ENCODE measurements at regions not wholly inside any gene's neighbourhood (a gene's known extent, or its start where the extent isn't known, plus 50 kb on each side); places are given as distances from the start of the nearest gene placed in this dataset.
"Not testable (repeated sequence)": the region's sequence is repeated elsewhere in the genome, so short reads cannot be mapped to it uniquely, and the experiment has no call there.

DNA sequence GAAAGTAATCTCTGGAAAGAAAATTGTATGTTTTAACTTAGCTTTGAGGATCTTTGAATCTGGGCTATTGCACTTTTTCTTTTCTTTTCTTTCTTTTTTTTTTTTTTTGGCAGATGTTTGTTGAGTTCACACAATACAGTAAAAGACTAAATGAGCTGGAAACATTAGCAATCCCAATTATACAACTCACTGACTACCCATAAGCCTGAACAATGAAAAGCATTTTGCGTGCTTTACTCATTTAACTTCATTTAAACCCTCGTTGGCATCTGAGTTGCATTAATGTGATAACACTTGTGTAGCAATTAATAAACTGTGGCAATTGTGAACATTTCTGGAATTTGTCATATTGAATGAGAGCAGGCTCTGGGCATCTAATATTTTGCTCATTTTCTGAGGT, 269.4 kb upstream of the RBMS3 start:
- H3K27me3 Mint-ChIP-seq, result no peaks in the 10 kb centered on the region
- peaks cover 6% of the 10 kb centered on the region for H3K9me3 Mint-ChIP-seq
- DNase-seq (ENCODE audit: low spot score in 2 of 2), result no peak
- H3K36me3 Mint-ChIP-seq (ENCODE audit: insufficient read depth), result no peaks in the 10 kb centered on the region
- H3K4me1 Mint-ChIP-seq, result no peaks in the 10 kb centered on the region
- H3K27ac Mint-ChIP-seq (ENCODE audit: low read depth), result no peak overlapping the region
- H3K4me3 Mint-ChIP-seq, result no peak overlapping the region
- ATAC-seq (replicated peaks; ENCODE audit: extremely low read depth, poor library complexity, severe bottlenecking), result no peak

DNA sequence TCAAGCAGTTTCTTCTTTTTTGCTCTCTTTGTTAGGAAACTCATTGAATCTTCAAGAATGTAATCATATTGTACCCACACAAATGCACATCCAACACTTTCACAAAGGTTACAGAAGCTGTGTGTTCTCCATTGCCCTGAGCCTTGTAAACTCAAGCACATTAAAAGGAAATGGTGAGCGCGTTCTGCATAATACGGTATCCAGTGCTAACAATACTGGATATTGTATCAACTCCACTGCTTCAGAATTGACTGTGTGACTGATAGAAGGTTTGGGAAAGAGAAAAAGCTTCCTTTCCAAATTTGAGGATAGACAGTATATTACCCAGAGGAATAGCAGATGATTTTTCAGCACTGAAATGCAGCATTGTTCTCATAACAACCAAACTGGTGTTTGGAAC, 268.9 kb upstream of the RBMS3 start:
- Mint-ChIP-seq H3K27ac (ENCODE audit: low read depth) (no peak overlapping the region), H3K4me3 (no peak overlapping the region)
- DNase-seq (ENCODE audit: low spot score in 2 of 2), result no peak

DNA sequence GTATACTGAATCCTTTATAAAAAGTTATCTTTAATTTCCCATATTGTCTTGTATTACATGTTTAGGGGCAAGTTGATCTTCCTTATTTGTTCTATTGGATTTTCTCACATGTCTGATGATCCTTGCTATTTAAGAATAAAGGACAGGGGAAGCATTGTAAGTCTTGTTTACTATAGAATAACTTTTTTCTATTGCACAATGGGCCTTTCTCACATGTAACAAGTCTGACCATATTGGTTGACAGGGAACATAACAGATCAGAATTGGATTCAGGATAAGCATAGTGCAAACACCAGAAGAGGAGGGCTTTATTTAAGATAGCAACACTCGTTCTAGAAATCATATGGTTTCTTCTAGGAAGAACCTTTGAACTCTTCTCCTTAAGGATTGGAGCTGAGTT, 257.9 kb upstream of the RBMS3 start:
- DNase-seq (ENCODE audit: low spot score in 2 of 2) (no peak), ATAC-seq (replicated peaks; ENCODE audit: extremely low read depth, poor library complexity, severe bottlenecking) (no peak)
- no peak overlapping the region for H3K4me3 Mint-ChIP-seq
- H3K9me3 Mint-ChIP-seq, result peaks cover 8% of the 10 kb centered on the region
- H3K27ac Mint-ChIP-seq (ENCODE audit: low read depth), result no peak overlapping the region
- no peaks in the 10 kb centered on the region for H3K4me1 Mint-ChIP-seq
- H3K27me3 Mint-ChIP-seq, result no peaks in the 10 kb centered on the region
- H3K36me3 Mint-ChIP-seq (ENCODE audit: insufficient read depth), result no peaks in the 10 kb centered on the region

More for the DNA sequence above, 268.9 kb upstream of the RBMS3 start:
- no peaks in the 10 kb centered on the region for H3K27me3 Mint-ChIP-seq
- peaks cover 6% of the 10 kb centered on the region for H3K9me3 Mint-ChIP-seq
- no peaks in the 10 kb centered on the region for H3K4me1 Mint-ChIP-seq
- ATAC-seq (replicated peaks; ENCODE audit: extremely low read depth, poor library complexity, severe bottlenecking), result no peak
- H3K36me3 Mint-ChIP-seq (ENCODE audit: insufficient read depth), result no peaks in the 10 kb centered on the region

- H3K27me3 Mint-ChIP-seq, result no peaks in the 10 kb centered on the region
- no peaks in the 10 kb centered on the region for H3K36me3 Mint-ChIP-seq (ENCODE audit: insufficient read depth)
- no peak for DNase-seq (ENCODE audit: low spot score in 2 of 2)
- no peak overlapping the region for H3K27ac Mint-ChIP-seq (ENCODE audit: low read depth)
- no peak for ATAC-seq (replicated peaks; ENCODE audit: extremely low read depth, poor library complexity, severe bottlenecking)
- H3K4me3 Mint-ChIP-seq, result no peak overlapping the region
- no peaks in the 10 kb centered on the region for H3K4me1 Mint-ChIP-seq
- peaks cover 8% of the 10 kb centered on the region for H3K9me3 Mint-ChIP-seq
These were observed 254.6 kb upstream of the RBMS3 start for GRCh38 chr3:29026286-29026685.

GRCh38 chr3:29026959-29027358, 253.9 kb upstream of the RBMS3 start:
- Mint-ChIP-seq H3K27me3 (no peaks in the 10 kb centered on the region), H3K27ac (ENCODE audit: low read depth) (no peak overlapping the region), H3K4me1 (no peaks in the 10 kb centered on the region), H3K36me3 (ENCODE audit: insufficient read depth) (no peaks in the 10 kb centered on the region), H3K9me3 (peaks cover 8% of the 10 kb centered on the region), H3K4me3 (no peak overlapping the region)
- DNase-seq (ENCODE audit: low spot score in 2 of 2), result no peak
- no peak for ATAC-seq (replicated peaks; ENCODE audit: extremely low read depth, poor library complexity, severe bottlenecking)

DNA sequence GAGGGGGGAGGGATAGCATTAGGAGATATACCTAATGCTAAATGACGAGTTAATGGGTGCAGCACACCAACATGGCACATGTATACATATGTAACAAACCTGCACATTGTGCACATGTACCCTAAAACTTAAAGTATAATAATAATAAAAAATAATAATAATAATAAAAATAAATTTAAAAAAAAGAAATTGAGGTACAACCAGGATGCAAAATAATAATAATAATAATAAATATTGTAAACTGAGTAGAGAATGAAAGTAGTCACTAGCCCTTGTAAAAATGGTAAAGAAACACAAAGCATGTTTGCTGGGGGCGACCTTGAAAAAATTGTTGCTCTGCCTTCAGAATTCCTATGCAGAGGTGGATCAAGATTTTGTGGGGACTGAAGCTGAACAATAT, 249.7 kb upstream of the RBMS3 start:
- H3K4me1 Mint-ChIP-seq; H3K27ac Mint-ChIP-seq (ENCODE audit: low read depth); H3K4me3 Mint-ChIP-seq; ATAC-seq (replicated peaks; ENCODE audit: extremely low read depth, poor library complexity, severe bottlenecking); H3K36me3 Mint-ChIP-seq (ENCODE audit: insufficient read depth); H3K9me3 Mint-ChIP-seq; H3K27me3 Mint-ChIP-seq; DNase-seq (ENCODE audit: low spot score in 2 of 2): not testable (repeated sequence)

- no peak for ATAC-seq (replicated peaks; ENCODE audit: extremely low read depth, poor library complexity, severe bottlenecking)
- H3K4me1 Mint-ChIP-seq, result no peaks in the 10 kb centered on the region
- no peaks in the 10 kb centered on the region for H3K27me3 Mint-ChIP-seq
- no peaks in the 10 kb centered on the region for H3K36me3 Mint-ChIP-seq (ENCODE audit: insufficient read depth)
- no peak overlapping the region for H3K27ac Mint-ChIP-seq (ENCODE audit: low read depth)
- no peak overlapping the region for H3K4me3 Mint-ChIP-seq
- DNase-seq (ENCODE audit: low spot score in 2 of 2), result no peak
- no peaks in the 10 kb centered on the region for H3K9me3 Mint-ChIP-seq
These were observed 247.4 kb upstream of the RBMS3 start for GRCh38 chr3:29033511-29033910.

DNA sequence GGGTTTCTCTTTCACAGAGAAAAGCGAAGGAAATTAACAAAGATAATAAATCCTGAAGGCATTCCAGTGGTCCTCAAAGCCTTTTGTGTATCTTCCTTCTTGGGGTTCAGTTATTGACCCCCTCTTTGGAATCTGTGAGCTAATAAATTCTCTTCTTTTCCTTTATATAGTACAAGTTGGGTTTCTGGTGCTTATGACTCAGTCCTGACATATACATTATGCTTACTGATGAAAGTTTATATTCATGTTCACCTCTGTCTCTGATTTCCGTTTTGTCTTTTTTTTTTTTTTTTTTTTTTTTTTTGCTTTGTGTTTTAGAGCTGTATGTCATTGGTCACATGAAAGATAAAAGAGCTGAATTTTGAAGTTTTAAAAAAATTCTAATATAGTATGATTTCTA, 230.7 kb upstream of the RBMS3 start:
- ATAC-seq (replicated peaks; ENCODE audit: extremely low read depth, poor library complexity, severe bottlenecking) (no peak), DNase-seq (ENCODE audit: low spot score in 2 of 2) (no peak)
- peaks cover 16% of the 10 kb centered on the region for H3K9me3 Mint-ChIP-seq
- no peaks in the 10 kb centered on the region for H3K4me1 Mint-ChIP-seq
- no peak overlapping the region for H3K27ac Mint-ChIP-seq (ENCODE audit: low read depth)
- no peaks in the 10 kb centered on the region for H3K27me3 Mint-ChIP-seq
- no peaks in the 10 kb centered on the region for H3K36me3 Mint-ChIP-seq (ENCODE audit: insufficient read depth)
- H3K4me3 Mint-ChIP-seq, result no peak overlapping the region

GRCh38 chr3:29057326-29057725, 223.5 kb upstream of the RBMS3 start:
- Mint-ChIP-seq H3K27ac (ENCODE audit: low read depth) (no peak overlapping the region), H3K4me1 (no peaks in the 10 kb centered on the region), H3K36me3 (ENCODE audit: insufficient read depth) (no peaks in the 10 kb centered on the region), H3K27me3 (no peaks in the 10 kb centered on the region), H3K9me3 (peaks cover 32% of the 10 kb centered on the region), H3K4me3 (no peak overlapping the region)
- no peak for DNase-seq (ENCODE audit: low spot score in 2 of 2)
- no peak for ATAC-seq (replicated peaks; ENCODE audit: extremely low read depth, poor library complexity, severe bottlenecking)

- Mint-ChIP-seq H3K4me3 (no peak overlapping the region), H3K27ac (ENCODE audit: low read depth) (no peak overlapping the region), H3K36me3 (ENCODE audit: insufficient read depth) (no peaks in the 10 kb centered on the region), H3K4me1 (no peaks in the 10 kb centered on the region), H3K27me3 (no peaks in the 10 kb centered on the region), H3K9me3 (peaks cover 4% of the 10 kb centered on the region)
- no peak for DNase-seq (ENCODE audit: low spot score in 2 of 2)
- ATAC-seq (replicated peaks; ENCODE audit: extremely low read depth, poor library complexity, severe bottlenecking), result no peak
These were observed 216.8 kb upstream of the RBMS3 start for GRCh38 chr3:29064085-29064484.

GRCh38 chr3:29065211-29065785, 215.6 kb upstream of the RBMS3 start:
- Mint-ChIP-seq H3K36me3 (ENCODE audit: insufficient read depth) (no peaks in the 10 kb centered on the region), H3K9me3 (peaks cover 4% of the 10 kb centered on the region), H3K27me3 (no peaks in the 10 kb centered on the region), H3K4me1 (no peaks in the 10 kb centered on the region), H3K4me3 (no peak overlapping the region), H3K27ac (ENCODE audit: low read depth) (no peak overlapping the region)
- no peak for ATAC-seq (replicated peaks; ENCODE audit: extremely low read depth, poor library complexity, severe bottlenecking)
- DNase-seq (ENCODE audit: low spot score in 2 of 2), result no peak

GRCh38 chr3:29067007-29067406, 213.9 kb upstream of the RBMS3 start:
- ATAC-seq (replicated peaks; ENCODE audit: extremely low read depth, poor library complexity, severe bottlenecking) (no peak), DNase-seq (ENCODE audit: low spot score in 2 of 2) (no peak)
- H3K27me3 Mint-ChIP-seq, result no peaks in the 10 kb centered on the region
- H3K36me3 Mint-ChIP-seq (ENCODE audit: insufficient read depth), result no peaks in the 10 kb centered on the region
- H3K4me3 Mint-ChIP-seq, result no peak overlapping the region
- H3K4me1 Mint-ChIP-seq, result no peaks in the 10 kb centered on the region
- H3K27ac Mint-ChIP-seq (ENCODE audit: low read depth), result no peak overlapping the region
- H3K9me3 Mint-ChIP-seq, result peaks cover 10% of the 10 kb centered on the region

DNA sequence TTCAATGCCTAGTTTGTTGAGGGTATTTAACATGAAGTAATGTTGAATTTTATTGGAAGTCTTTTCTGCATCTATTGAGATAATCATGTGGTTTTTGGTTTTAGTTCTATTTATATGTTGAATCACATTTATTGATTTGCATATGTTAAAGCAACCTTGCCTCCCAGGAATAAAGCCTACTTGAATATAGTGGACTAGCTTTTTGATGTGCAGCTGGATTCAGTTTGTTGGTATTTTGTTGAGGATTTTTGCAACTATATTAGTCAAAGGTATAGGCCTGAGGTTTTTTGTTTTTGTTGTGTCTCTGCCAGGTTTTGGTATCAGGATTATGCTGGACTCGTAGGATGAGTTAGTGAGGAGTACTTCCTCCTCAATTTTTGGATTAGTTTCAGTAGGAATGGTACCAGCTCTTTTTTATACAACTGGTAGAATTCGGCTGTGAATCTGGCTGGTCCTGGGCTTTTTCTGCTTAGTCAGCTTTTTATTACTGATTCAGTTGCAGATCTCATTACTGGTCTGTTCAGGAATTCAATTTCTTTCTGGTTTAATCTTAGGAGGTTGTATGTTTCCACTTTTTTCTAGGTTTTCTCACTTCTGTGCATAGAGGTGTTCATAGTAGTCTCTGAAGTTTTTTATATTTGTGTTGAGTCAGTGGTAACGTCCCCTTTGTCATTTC, 209.8 kb upstream of the RBMS3 start:
- H3K9me3 Mint-ChIP-seq, result peaks cover 22% of the 10 kb centered on the region
- ATAC-seq (replicated peaks; ENCODE audit: extremely low read depth, poor library complexity, severe bottlenecking), result no peak
- H3K4me1 Mint-ChIP-seq, result no peaks in the 10 kb centered on the region
- no peak overlapping the region for H3K4me3 Mint-ChIP-seq
- no peak for DNase-seq (ENCODE audit: low spot score in 2 of 2)
- no peaks in the 10 kb centered on the region for H3K27me3 Mint-ChIP-seq
- H3K27ac Mint-ChIP-seq (ENCODE audit: low read depth), result no peak overlapping the region
- no peaks in the 10 kb centered on the region for H3K36me3 Mint-ChIP-seq (ENCODE audit: insufficient read depth)
